HFFc6 (cell line): ENCODE measurements at regions not wholly inside any gene's neighbourhood (a gene's known extent, or its start where the extent isn't known, plus 50 kb on each side); places are given as distances from the start of the nearest gene placed in this dataset.
A peak's percentile ranks its signal among the peaks of the same experiment; 100 is the strongest.

ENCODE experiments used
- DNase-seq: peaks from one replicate; pipeline ENCODE4 v3.0.0-alpha.2; 2018
- H3K27ac Mint-ChIP-seq: 2 replicates; pipeline ENCODE4 v1.8.0; 2020; ENCODE audit warnings: mild to moderate bottlenecking, mixed read lengths
- H3K27me3 Mint-ChIP-seq: 2 replicates; pipeline ENCODE4 v1.8.0; 2021; ENCODE audit warnings: mild to moderate bottlenecking, moderate library complexity, mixed read lengths; ENCODE audit not compliant: insufficient read depth
- H3K36me3 Mint-ChIP-seq: 2 replicates; pipeline ENCODE4 v1.8.0; 2021; ENCODE audit warnings: low read depth, mixed read lengths
- H3K4me1 Mint-ChIP-seq: 2 replicates; pipeline ENCODE4 v1.8.0; 2020; ENCODE audit warnings: low read depth, mixed read lengths
- H3K4me3 Mint-ChIP-seq: 2 replicates; pipeline ENCODE4 v1.8.0; 2020; ENCODE audit warnings: mild to moderate bottlenecking, moderate library complexity, mixed read lengths
- H3K9me3 Mint-ChIP-seq: 2 replicates; pipeline ENCODE4 v1.8.0; 2020; ENCODE audit warnings: mild to moderate bottlenecking, mixed read lengths
- TF ChIP-seq, protein P1 (sequence below): fragments of 200-600 bp; sonication (generic); IDR thresholded peaks from 2 replicates; pipeline ENCODE4 v1.5.0; 2021; ENCODE audit warnings: antibody characterized with exemption, mild to moderate bottlenecking

DNA sequence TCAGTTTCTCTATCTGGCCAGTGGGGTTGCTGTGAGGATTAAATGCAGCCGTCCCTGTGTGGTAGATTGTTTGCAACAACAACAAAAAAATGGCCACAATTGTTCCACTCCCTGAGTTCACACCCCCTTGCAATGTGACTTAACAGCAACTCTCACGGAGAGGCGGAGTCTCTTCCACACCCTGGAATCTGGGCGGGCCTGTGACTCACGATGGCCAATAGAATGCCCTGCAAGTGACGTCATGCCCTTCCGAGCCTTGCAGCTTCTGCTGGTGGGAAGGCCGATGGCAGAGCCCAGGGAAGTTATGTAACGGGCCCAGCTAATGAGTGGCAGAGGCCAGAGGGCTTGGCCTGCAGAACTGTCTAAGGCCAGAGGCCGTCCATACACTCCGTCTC is 87.9 kb downstream of the RIPK4 start:
- Mint-ChIP-seq H3K4me1 (peaks cover 22% of the 10 kb centered on the region), H3K27ac (peak overlapping the region; percentile 64), H3K36me3 (no peaks in the 10 kb centered on the region), H3K9me3 (no peaks in the 10 kb centered on the region), H3K4me3 (peak overlapping the region; percentile 41; the same call in 1 of the 2 replicates), H3K27me3 (peaks cover 15% of the 10 kb centered on the region)
- TF ChIP-seq, protein P1, sequence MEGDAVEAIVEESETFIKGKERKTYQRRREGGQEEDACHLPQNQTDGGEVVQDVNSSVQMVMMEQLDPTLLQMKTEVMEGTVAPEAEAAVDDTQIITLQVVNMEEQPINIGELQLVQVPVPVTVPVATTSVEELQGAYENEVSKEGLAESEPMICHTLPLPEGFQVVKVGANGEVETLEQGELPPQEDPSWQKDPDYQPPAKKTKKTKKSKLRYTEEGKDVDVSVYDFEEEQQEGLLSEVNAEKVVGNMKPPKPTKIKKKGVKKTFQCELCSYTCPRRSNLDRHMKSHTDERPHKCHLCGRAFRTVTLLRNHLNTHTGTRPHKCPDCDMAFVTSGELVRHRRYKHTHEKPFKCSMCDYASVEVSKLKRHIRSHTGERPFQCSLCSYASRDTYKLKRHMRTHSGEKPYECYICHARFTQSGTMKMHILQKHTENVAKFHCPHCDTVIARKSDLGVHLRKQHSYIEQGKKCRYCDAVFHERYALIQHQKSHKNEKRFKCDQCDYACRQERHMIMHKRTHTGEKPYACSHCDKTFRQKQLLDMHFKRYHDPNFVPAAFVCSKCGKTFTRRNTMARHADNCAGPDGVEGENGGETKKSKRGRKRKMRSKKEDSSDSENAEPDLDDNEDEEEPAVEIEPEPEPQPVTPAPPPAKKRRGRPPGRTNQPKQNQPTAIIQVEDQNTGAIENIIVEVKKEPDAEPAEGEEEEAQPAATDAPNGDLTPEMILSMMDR: no peak
- peak; percentile 92 for DNase-seq

DNA sequence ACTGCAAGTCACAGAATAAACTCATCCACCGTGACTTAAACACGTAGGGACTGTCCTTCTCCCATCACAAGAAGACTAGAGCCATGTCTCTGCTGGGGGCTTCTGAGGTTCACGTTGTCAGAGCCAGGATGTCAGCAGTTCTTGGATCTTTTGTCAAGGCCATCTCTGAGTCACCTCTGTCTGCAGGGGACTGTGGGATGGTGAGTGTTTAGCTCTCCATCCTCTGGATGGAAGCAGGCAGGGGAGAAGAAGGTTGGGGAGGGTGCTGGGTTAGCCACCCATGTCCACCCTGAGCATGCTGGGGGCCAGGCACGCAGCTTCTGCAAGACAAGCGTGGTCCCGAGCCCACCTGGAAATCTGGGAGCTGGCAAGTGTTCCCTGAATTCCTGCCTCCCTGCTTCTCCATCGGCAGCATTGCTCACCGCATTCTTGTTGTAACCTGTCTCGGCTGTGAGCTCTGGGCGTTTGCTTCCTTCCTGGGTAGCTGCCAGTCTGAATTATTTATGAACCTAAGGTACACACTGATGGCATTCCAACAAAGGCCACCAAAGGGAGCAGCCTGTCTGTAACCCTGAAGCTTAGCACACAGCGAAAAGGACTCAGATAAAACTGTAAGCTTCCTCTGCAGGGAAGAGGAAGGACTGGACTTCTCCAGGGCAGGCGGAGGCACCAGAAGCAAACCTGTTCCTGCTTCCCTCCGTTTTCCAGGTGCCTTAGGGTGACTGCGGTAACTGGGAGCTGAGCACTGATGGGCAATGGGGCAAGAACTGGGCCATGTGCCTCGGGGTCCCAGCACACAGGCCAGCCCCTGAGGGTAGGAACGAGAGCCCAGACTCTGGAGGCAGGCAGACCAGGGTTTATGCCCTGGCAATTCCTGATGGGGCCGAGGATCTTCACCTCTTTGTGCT is 88.6 kb downstream of the RIPK4 start:
- H3K27ac Mint-ChIP-seq: peak overlapping the region; percentile 64
- H3K4me3 Mint-ChIP-seq: peak overlapping the region; percentile 41; the same call in 1 of the 2 replicates
- peaks cover 21% of the 10 kb centered on the region for H3K4me1 Mint-ChIP-seq
- no peaks in the 10 kb centered on the region for H3K9me3 Mint-ChIP-seq
- TF ChIP-seq, protein P1: no peak
- H3K27me3 Mint-ChIP-seq: peaks cover 16% of the 10 kb centered on the region
- DNase-seq: no peak
- no peaks in the 10 kb centered on the region for H3K36me3 Mint-ChIP-seq

DNA sequence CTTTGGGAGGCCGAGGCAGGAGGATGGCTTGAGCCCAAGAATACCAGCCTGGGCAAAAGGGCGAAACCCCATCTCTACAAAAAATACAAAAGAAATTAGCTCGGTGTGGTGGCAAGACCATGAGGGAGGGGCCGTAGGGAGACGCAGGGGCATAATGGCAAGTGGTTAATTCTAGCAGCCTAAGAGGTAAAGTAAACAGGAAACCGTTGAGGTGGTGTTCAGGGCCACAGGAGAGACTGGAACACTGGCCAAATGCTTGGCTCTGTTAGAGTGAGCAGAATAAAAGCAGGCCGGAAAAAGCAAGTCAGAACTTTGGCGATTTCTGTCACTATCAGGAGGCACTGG is 89.2 kb downstream of the RIPK4 start:
- no peak for DNase-seq
- H3K9me3 Mint-ChIP-seq: no peaks in the 10 kb centered on the region
- no peak overlapping the region for H3K27ac Mint-ChIP-seq
- no peak overlapping the region for H3K4me3 Mint-ChIP-seq
- TF ChIP-seq, protein P1: no peak
- H3K4me1 Mint-ChIP-seq: peaks cover 21% of the 10 kb centered on the region
- H3K36me3 Mint-ChIP-seq: no peaks in the 10 kb centered on the region
- H3K27me3 Mint-ChIP-seq: peaks cover 16% of the 10 kb centered on the region

DNA sequence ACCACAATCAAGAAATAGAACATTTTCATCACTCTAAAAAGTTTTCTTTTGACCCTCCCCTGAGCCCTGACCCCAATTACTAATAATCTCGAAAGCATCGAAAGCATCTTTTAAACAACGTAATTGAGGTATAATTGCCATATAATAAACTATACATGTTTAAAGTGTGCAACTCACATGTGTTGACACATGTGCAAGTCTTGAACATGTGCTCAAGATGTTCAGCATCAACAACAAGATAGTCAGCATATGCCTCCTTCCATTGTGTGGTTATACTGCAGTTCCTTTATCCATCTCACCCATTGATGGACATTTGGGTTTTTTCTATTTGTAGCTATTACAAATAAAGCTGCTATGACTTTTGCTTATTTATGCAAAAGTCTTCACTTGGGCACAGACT is 90.7 kb downstream of the RIPK4 start:
- Mint-ChIP-seq H3K27ac (no peak overlapping the region), H3K9me3 (no peaks in the 10 kb centered on the region), H3K4me1 (peaks cover 26% of the 10 kb centered on the region), H3K4me3 (no peak overlapping the region), H3K27me3 (peaks cover 12% of the 10 kb centered on the region), H3K36me3 (no peaks in the 10 kb centered on the region)
- TF ChIP-seq, protein P1: no peak
- no peak for DNase-seq

DNA sequence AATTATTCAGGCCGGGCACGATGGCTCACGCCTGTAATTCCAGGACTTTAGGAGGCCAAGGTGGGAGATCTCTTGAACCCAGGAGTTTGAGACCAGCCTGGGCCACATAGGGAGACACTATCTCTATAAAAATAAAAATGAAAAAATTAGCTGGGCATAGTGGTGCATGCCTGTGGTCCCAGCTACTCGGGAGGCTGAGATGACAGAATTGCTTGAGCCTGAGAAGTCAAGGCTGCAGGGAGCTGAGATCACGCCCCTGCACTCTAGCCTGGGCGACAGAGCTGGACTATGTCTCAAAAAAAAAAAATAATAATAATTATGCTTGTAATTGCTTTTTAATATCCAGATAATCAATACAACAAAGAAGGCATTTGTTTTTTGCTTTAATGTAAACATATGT is 91.3 kb downstream of the RIPK4 start:
- no peaks in the 10 kb centered on the region for H3K36me3 Mint-ChIP-seq
- peaks cover 29% of the 10 kb centered on the region for H3K4me1 Mint-ChIP-seq
- H3K27ac Mint-ChIP-seq: no peak overlapping the region

More for the DNA sequence above, 91.3 kb downstream of the RIPK4 start:
- no peaks in the 10 kb centered on the region for H3K9me3 Mint-ChIP-seq
- no peak for DNase-seq
- no peak overlapping the region for H3K4me3 Mint-ChIP-seq
- TF ChIP-seq, protein P1: no peak
- H3K27me3 Mint-ChIP-seq: peaks cover 14% of the 10 kb centered on the region
